ENCODE measurements at regions not wholly inside any gene's neighbourhood (a gene's known extent, or its start where the extent isn't known, plus 50 kb on each side); places are given as distances from the start of the nearest gene placed in this dataset.

DNA sequence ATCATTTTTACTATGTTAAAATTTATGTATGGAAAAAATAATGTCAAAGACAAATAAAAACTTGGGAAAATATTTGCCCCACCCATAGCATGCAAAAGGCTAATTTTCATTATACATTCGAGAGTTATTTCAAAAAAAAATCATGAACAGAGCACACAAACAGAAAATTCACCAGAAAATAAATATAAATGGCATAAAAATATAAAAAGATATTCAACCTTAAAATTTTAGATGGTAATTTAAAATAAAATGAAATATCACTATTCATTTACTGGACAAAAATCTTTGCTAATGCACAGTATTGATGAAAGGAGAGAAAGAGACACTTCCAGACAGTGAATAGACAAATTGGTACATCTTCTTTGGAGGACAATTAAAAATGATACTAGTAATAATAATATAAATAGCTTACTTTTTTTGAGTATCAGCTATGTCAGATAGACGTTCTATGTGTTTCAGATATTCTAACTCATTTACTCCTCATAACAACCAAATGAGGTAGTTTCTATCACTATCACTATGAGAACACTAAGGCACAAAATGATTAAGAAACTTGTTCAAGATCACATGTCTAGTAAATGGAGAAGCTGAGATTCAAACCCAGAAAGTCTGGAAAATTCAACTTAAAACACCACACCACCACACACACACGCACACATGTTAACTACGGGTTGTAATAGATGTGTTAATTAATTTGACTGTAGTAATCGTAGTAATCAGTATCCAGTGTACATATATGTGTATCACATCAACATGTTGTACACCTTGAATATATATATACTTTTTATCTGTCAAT is 63.0 kb downstream of the CCDC71L start:
- Histone ChIP-seq H3K27ac (ENCODE audit: low read length in 2 of 2) (no peak overlapping the region), H2AFZ (ENCODE audit: insufficient read depth, low read depth, low read length, poor library complexity, severe bottlenecking) (peak overlapping the region; percentile 81), H3K9ac (ENCODE audit: low read length) (peak overlapping the region; percentile 9), H3K4me1 (ENCODE audit: control insufficient read depth in 2 of 2, insufficient read depth in 2 of 2, low read length in 2 of 2) (peaks cover 0 to 7% of the 10 kb centered on the region in 2 donors), H3K4me2 (replicated peaks; ENCODE audit: low read depth, low read length, poor library complexity, severe bottlenecking) (peak overlapping the region; percentile 61), H3K36me3 (replicated peaks in 1 of 2; ENCODE audit: control extremely low read depth in 1 of 2, control insufficient read depth in 1 of 2, extremely low read depth in 1 of 2, insufficient read depth in 2 of 2, low read length in 1 of 2) (no peaks in the 10 kb centered on the region), H3K79me2 (ENCODE audit: control insufficient read depth, insufficient read depth, low read length) (no peaks in the 10 kb centered on the region), H3K27me3 (replicated peaks in 1 of 4; ENCODE audit: control extremely low read depth in 1 of 4, control insufficient read depth in 3 of 4, insufficient read depth in 4 of 4, low read length in 3 of 4) (no peaks in the 10 kb centered on the region), H4K20me1 (ENCODE audit: control insufficient read depth, insufficient read depth, low read length, poor library complexity, severe bottlenecking) (no peaks in the 10 kb centered on the region), H3K9me3 (ENCODE audit: control extremely low read depth in 1 of 3, control insufficient read depth in 2 of 3, insufficient read depth in 1 of 3, low read length in 2 of 3) (peaks cover 0 to 3% (median 0%) of the 10 kb centered on the region in 3 donors), H3K4me3 (ENCODE audit: control extremely low read depth in 1 of 5, extremely low read depth in 1 of 5, insufficient read depth in 1 of 5, low read depth in 2 of 5, low read length in 4 of 5) (no peak overlapping the region)
- Mint-ChIP-seq H3K27me3 (peaks cover 5% of the 10 kb centered on the region), H3K4me1 (peaks cover 6% of the 10 kb centered on the region), H3K4me3 (peak overlapping the region; percentile 29), H3K9me3 (ENCODE audit: insufficient read depth) (no peaks in the 10 kb centered on the region), H3K27ac (no peak overlapping the region)
- intact Hi-C loops (cut with micrococcal nuclease): loop anchor here (1.0 to 5.0 kb wide), 5 partner anchors 45 to 1293 kb away; partner anchors contain the start of gene DLD
- TF ChIP-seq, protein P1, sequence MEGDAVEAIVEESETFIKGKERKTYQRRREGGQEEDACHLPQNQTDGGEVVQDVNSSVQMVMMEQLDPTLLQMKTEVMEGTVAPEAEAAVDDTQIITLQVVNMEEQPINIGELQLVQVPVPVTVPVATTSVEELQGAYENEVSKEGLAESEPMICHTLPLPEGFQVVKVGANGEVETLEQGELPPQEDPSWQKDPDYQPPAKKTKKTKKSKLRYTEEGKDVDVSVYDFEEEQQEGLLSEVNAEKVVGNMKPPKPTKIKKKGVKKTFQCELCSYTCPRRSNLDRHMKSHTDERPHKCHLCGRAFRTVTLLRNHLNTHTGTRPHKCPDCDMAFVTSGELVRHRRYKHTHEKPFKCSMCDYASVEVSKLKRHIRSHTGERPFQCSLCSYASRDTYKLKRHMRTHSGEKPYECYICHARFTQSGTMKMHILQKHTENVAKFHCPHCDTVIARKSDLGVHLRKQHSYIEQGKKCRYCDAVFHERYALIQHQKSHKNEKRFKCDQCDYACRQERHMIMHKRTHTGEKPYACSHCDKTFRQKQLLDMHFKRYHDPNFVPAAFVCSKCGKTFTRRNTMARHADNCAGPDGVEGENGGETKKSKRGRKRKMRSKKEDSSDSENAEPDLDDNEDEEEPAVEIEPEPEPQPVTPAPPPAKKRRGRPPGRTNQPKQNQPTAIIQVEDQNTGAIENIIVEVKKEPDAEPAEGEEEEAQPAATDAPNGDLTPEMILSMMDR (IDR thresholded peaks at IDR 0.05): no peak
- TF ChIP-seq EZH2 (IDR thresholded peaks at IDR 0.05; ENCODE audit: borderline replicate concordance, insufficient read depth, low read depth, low read length, poor library complexity, severe bottlenecking): no peak
- CTCF ChIA-PET: interaction anchor here (0.6 to 2.5 kb wide), 9 partner anchors 55 to 453 kb away, joined by 3 to 10 read pairs (median 3); partner anchors contain the start of gene CCDC71L
- POLR2A ChIA-PET: interaction anchor here (0.5 kb wide), 1 partner anchor 9 kb away, joined by 12 read pairs; no protein-coding TSS in a partner anchor
- no CpG with 5 or more reads among the region's 5 CpGs for WGBS (ENCODE audit: insufficient coverage)
- no peak for DNase-seq
- no peak for ATAC-seq (ENCODE audit: low read depth)

DNA sequence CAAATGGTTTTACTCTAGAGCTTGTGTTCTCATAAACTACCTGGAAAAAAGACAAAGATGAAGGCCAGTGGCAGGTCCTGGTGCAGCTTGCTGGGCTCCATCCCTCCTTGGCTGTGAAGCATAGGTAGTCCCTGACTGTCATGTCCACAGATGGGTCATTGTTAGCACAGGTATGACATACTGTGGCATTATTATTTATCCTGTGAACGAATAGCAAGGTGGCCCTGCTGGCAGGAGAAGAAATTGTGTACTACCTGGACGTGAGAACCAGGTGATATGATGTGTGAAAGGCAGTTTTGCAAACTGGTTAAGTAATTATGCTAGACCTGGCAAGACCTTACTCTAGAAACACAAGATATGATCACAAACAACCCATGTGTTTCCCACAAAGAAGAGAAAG is 63.9 kb downstream of the CCDC71L start:
- Histone ChIP-seq H3K9me3 (ENCODE audit: control extremely low read depth in 1 of 3, control insufficient read depth in 2 of 3, insufficient read depth in 1 of 3, low read length in 2 of 3) (peaks cover 0 to 3% (median 0%) of the 10 kb centered on the region in 3 donors), H2AFZ (ENCODE audit: insufficient read depth, low read depth, low read length, poor library complexity, severe bottlenecking) (no peak overlapping the region), H3K27ac (ENCODE audit: low read length in 2 of 2) (no peak overlapping the region), H3K27me3 (replicated peaks in 1 of 4; ENCODE audit: control extremely low read depth in 1 of 4, control insufficient read depth in 3 of 4, insufficient read depth in 4 of 4, low read length in 3 of 4) (no peaks in the 10 kb centered on the region), H3K36me3 (replicated peaks in 1 of 2; ENCODE audit: control extremely low read depth in 1 of 2, control insufficient read depth in 1 of 2, extremely low read depth in 1 of 2, insufficient read depth in 2 of 2, low read length in 1 of 2) (no peaks in the 10 kb centered on the region), H3K4me1 (ENCODE audit: control insufficient read depth in 2 of 2, insufficient read depth in 2 of 2, low read length in 2 of 2) (peaks cover 0 to 7% of the 10 kb centered on the region in 2 donors), H3K9ac (ENCODE audit: low read length) (no peak overlapping the region), H3K79me2 (ENCODE audit: control insufficient read depth, insufficient read depth, low read length) (no peaks in the 10 kb centered on the region), H3K4me3 (ENCODE audit: control extremely low read depth in 1 of 5, extremely low read depth in 1 of 5, insufficient read depth in 1 of 5, low read depth in 2 of 5, low read length in 4 of 5) (no peak overlapping the region), H4K20me1 (ENCODE audit: control insufficient read depth, insufficient read depth, low read length, poor library complexity, severe bottlenecking) (no peaks in the 10 kb centered on the region), H3K4me2 (replicated peaks; ENCODE audit: low read depth, low read length, poor library complexity, severe bottlenecking) (no peak overlapping the region)
- peaks cover 6% of the 10 kb centered on the region for H3K4me1 Mint-ChIP-seq
- no peak overlapping the region for H3K4me3 Mint-ChIP-seq
- DNase-seq (no peak), ATAC-seq (ENCODE audit: low read depth) (no peak)
- POLR2A ChIA-PET: no interaction called here
- no peak for TF ChIP-seq EZH2 (IDR thresholded peaks at IDR 0.05; ENCODE audit: borderline replicate concordance, insufficient read depth, low read depth, low read length, poor library complexity, severe bottlenecking)
- TF ChIP-seq, protein P1 (IDR thresholded peaks at IDR 0.05): no peak
- CTCF ChIA-PET: interaction anchor here (0.6 to 2.5 kb wide), 4 partner anchors 54 to 452 kb away, joined by 3 to 9 read pairs (median 6); partner anchors contain the start of gene CCDC71L
- peaks cover 6% of the 10 kb centered on the region for H3K27me3 Mint-ChIP-seq
- H3K27ac Mint-ChIP-seq: no peak overlapping the region
- intact Hi-C loops (cut with micrococcal nuclease): loop anchor here (5.0 kb wide), 1 partner anchor 140 kb away; no protein-coding TSS in a partner anchor
- H3K9me3 Mint-ChIP-seq (ENCODE audit: insufficient read depth): no peaks in the 10 kb centered on the region
- WGBS (ENCODE audit: insufficient coverage): 100% methylated on average over 1 of the region's 2 CpGs
